ENCODE measurements at regions not wholly inside any gene's neighbourhood (a gene's known extent, or its start where the extent isn't known, plus 50 kb on each side); places are given as distances from the start of the nearest gene placed in this dataset.

DNA sequence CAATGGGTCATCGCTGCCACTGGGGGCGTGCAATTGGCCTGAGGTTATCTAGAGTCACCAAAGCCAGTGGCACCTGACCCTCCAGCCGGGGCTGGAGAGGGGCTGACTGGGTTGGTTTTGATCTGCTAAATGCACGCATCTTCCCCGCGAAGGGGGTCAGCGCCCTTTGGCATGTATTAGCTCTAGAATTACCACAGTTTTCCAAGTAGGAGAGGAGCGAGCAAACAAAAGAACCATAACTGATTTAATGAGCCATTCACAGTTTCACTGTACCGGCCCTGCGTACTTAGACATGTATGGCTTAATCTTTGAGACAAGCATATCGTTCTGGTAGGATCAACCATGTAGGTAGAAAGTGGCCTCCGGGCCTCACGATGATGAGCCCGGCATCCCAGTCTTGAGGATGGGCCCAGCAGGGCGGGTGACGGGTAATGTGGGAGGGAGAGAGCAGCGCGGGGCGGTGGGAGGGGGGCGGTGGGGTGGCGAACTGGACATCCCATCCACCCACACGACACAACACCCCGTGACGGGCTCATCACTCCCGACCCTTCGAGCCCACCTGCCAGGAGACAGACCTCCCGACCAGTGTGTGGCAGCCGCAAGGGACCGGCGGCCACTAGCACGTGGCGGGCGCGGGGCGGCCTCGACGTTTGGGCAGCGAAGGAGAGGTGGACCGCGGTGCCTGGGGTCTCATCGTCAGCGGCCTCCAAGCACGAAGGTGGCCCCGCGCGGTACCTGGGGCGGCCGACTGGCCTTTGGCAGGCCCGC lies 1957.5 kb upstream of the DEFB115 start:
- H3K4me3 ChIP-seq, result no peak overlapping the region
- H3K4me1 ChIP-seq (ENCODE audit: low read depth), result no peaks in the 10 kb centered on the region
- H3K27me3 ChIP-seq, result no peaks in the 10 kb centered on the region
- TF ChIP-seq, protein P1, sequence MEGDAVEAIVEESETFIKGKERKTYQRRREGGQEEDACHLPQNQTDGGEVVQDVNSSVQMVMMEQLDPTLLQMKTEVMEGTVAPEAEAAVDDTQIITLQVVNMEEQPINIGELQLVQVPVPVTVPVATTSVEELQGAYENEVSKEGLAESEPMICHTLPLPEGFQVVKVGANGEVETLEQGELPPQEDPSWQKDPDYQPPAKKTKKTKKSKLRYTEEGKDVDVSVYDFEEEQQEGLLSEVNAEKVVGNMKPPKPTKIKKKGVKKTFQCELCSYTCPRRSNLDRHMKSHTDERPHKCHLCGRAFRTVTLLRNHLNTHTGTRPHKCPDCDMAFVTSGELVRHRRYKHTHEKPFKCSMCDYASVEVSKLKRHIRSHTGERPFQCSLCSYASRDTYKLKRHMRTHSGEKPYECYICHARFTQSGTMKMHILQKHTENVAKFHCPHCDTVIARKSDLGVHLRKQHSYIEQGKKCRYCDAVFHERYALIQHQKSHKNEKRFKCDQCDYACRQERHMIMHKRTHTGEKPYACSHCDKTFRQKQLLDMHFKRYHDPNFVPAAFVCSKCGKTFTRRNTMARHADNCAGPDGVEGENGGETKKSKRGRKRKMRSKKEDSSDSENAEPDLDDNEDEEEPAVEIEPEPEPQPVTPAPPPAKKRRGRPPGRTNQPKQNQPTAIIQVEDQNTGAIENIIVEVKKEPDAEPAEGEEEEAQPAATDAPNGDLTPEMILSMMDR (IDR thresholded peaks at IDR 0.05; ENCODE audit: low read depth, low read length), result no peak
- no peaks in the 10 kb centered on the region for H3K36me3 ChIP-seq
- no peaks in the 10 kb centered on the region for H3K9me3 ChIP-seq (ENCODE audit: low read depth)
- no peak for DNase-seq (ENCODE audit: low read depth in 1 of 2, low spot score in 1 of 2)
- H3K27ac ChIP-seq, result no peak overlapping the region

DNA sequence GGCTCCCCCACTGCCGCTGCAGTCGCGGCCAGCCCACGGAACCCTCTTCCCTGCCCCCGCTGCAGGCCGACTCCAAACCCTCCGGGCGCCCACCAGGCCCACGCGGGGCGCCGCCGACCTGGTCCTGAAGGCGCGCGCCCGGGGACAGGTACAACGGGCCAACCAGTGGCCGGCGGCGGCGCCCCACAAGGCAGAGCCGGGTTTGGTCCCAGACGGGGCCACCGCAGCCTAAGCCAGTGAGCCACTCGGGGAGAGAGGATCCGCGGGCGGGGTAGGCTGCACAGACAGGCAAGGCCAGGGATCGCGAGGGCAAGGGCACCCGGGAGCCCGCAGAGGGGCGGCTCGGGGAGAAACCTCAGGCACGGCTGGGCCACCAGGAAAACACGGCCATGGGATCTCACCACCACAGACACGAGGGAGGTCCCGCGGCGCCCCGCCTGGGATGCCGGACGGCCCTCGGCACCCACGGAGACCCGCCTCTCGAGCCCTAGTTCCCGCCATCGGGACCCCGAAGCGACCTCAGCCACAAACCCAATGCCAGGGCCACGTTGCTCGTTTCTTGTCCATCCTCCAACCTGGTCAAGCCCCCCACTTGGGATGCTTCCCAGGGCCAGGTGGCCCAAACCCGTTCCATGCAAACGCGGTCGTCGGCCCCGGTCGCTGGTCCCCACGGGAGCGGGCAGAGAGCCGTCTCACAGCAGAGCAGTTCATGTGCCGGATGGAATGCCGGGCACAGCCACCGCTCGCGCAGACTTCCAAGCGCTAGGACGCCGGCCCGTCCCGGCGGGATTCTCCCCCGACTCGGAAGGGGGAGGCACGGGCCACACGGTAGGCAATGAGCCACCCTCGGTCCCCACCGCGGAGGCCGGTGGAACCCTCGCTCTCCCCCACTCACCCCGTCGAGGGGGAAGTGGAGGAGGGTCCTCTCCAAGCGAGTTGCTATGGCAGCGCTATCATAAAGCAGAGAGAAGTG lies 1956.6 kb upstream of the DEFB115 start:
- no peak overlapping the region for H3K27ac ChIP-seq
- H3K9me3 ChIP-seq (ENCODE audit: low read depth), result no peaks in the 10 kb centered on the region
- no peaks in the 10 kb centered on the region for H3K4me1 ChIP-seq (ENCODE audit: low read depth)
- H3K27me3 ChIP-seq, result no peaks in the 10 kb centered on the region
- TF ChIP-seq, protein P1 (IDR thresholded peaks at IDR 0.05; ENCODE audit: low read depth, low read length), result no peak
- H3K4me3 ChIP-seq, result no peak overlapping the region
- no peak for DNase-seq (ENCODE audit: low read depth in 1 of 2, low spot score in 1 of 2)
- no peaks in the 10 kb centered on the region for H3K36me3 ChIP-seq

DNA sequence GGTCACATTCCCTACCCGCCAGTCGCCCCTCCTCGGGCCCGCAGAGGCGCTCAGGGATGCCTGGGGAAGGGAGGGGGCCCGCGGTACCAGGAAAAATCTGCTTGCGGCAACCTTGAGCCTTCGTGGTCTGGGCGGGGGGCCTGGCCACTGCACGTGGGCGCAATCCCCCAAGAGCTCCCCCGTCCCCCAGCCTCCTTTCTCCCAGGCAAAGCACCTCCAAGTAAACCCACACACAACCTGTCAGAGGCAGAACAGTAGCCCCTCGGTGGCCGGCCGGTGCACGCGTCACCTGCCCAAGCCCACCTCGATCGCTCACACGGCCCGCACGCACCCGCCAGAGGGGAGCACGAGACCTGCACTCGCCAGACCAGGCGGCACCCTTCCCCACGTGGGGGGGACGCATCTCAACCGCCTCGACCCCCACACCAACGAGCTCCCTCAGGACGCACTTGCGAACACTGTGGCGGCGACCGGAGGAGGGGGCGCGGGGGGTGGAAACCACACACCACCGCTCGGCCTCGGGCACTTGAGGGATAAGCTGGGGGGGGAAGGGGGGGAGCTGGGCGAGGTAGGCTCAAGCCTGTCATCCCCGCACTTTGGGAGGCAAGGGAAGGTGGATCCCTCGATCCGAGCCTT lies 1955.7 kb upstream of the DEFB115 start:
- Histone ChIP-seq H3K4me1 (ENCODE audit: low read depth) (no peaks in the 10 kb centered on the region), H3K36me3 (no peaks in the 10 kb centered on the region), H3K9me3 (ENCODE audit: low read depth) (no peaks in the 10 kb centered on the region), H3K4me3 (no peak overlapping the region), H3K27me3 (no peaks in the 10 kb centered on the region), H3K27ac (no peak overlapping the region)
- TF ChIP-seq, protein P1 (IDR thresholded peaks at IDR 0.05; ENCODE audit: low read depth, low read length), result no peak
- no peak for DNase-seq (ENCODE audit: low read depth in 1 of 2, low spot score in 1 of 2)

DNA sequence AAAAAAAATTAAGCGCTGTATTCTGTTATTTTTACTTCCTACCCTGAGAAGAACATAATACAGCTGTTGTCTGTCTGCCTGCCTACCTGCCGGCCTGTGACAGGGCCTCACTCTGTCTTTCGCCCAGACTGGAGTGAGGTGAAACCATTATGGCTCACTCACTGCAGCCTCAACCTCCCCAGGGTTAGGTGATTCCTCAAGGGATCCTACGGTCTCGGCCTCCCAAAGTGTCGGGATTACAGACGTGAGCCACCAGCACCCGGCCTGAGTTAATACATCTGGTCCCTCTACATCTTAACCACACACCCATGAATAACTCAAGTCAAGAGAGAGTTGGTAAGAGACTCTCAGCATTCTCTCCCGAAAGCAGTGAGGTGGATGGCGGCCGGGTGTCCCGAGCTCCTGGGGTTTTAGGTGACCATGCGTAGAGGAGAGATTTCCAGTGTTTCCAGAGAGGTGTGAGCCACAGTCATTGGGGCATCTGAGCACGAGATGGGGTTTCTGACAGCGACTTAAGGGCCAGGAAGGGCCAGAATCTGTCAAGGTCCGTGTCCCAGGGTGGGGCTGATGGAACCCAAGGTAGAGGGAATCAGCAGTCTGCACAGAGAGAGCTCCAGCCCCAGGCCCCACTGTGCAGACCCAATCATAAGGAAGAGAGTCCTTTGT lies 1954.4 kb upstream of the DEFB115 start:
- H3K36me3 ChIP-seq, result no peaks in the 10 kb centered on the region
- no peaks in the 10 kb centered on the region for H3K9me3 ChIP-seq (ENCODE audit: low read depth)
- no peaks in the 10 kb centered on the region for H3K27me3 ChIP-seq
- H3K4me1 ChIP-seq (ENCODE audit: low read depth), result no peaks in the 10 kb centered on the region
- no peak overlapping the region for H3K27ac ChIP-seq
- DNase-seq (ENCODE audit: low read depth in 1 of 2, low spot score in 1 of 2), result no peak
- no peak overlapping the region for H3K4me3 ChIP-seq
- TF ChIP-seq, protein P1 (IDR thresholded peaks at IDR 0.05; ENCODE audit: low read depth, low read length), result no peak

Data from cardiac muscle cell (in vitro differentiated cells and primary cell).